ENCODE measurements at regions not wholly inside any gene's neighbourhood (a gene's known extent, or its start where the extent isn't known, plus 50 kb on each side); places are given as distances from the start of the nearest gene placed in this dataset.

DNA sequence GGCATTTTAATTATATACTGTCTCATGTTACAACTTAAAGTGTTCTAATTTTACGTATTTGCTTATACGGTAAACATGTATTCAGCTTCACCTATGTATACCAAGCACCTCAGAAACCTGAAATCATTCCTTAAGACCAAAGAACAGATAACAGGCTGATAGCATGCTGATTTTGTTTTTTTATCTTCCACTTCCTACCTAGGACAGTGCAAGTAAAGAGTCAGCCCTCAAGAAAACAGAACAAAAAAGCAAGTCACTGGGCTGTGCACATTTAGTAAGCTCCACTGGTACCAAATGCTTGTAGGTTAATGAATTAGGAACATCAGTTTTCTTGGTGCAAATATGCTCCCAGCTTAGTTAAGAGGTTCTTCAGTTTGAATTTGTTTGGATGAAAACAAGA is 611.3 kb downstream of the VRK1 start:
- TF ChIP-seq, protein P1, sequence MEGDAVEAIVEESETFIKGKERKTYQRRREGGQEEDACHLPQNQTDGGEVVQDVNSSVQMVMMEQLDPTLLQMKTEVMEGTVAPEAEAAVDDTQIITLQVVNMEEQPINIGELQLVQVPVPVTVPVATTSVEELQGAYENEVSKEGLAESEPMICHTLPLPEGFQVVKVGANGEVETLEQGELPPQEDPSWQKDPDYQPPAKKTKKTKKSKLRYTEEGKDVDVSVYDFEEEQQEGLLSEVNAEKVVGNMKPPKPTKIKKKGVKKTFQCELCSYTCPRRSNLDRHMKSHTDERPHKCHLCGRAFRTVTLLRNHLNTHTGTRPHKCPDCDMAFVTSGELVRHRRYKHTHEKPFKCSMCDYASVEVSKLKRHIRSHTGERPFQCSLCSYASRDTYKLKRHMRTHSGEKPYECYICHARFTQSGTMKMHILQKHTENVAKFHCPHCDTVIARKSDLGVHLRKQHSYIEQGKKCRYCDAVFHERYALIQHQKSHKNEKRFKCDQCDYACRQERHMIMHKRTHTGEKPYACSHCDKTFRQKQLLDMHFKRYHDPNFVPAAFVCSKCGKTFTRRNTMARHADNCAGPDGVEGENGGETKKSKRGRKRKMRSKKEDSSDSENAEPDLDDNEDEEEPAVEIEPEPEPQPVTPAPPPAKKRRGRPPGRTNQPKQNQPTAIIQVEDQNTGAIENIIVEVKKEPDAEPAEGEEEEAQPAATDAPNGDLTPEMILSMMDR (IDR thresholded peaks at IDR 0.05), result no peak
- TF ChIP-seq EP300 (IDR thresholded peaks at IDR 0.05), result no peak
